WTC11 (cell line): ENCODE measurements at regions not wholly inside any gene's neighbourhood (a gene's known extent, or its start where the extent isn't known, plus 50 kb on each side); places are given as distances from the start of the nearest gene placed in this dataset.
A peak's percentile ranks its signal among the peaks of the same experiment; 100 is the strongest.

Experiments
- CBFB ChIP-seq: sonication (generic); formaldehyde crosslinking; IDR thresholded peaks from 2 replicates; pipeline ENCODE4 v1.8.1; 2022; ENCODE audit warnings: mild to moderate bottlenecking, low read depth, missing genetic modification reagents
- CDX4 ChIP-seq: fragments of 250-450 bp; sonication (Bioruptor Pico); IDR thresholded peaks from 2 replicates; pipeline ENCODE4 v1.9.0; 2021; ENCODE audit warnings: moderate library complexity, mild to moderate bottlenecking, inconsistent platforms, borderline replicate concordance
- E2F5 ChIP-seq: sonication (generic); formaldehyde crosslinking; IDR thresholded peaks from 2 replicates; pipeline ENCODE4 v1.8.1; 2022; ENCODE audit warnings: mild to moderate bottlenecking, moderate library complexity, missing genetic modification reagents
- ERG ChIP-seq: fragments of 250-450 bp; sonication (Bioruptor Pico); IDR thresholded peaks from 2 replicates; pipeline ENCODE4 v1.8.0; 2021; ENCODE audit warnings: mild to moderate bottlenecking
- ESRRA ChIP-seq: sonication (generic); formaldehyde crosslinking; IDR thresholded peaks from 2 replicates; pipeline ENCODE4 v1.8.1; 2022; ENCODE audit warnings: mild to moderate bottlenecking, missing genetic modification reagents, borderline replicate concordance
- FOXP4 ChIP-seq: sonication (generic); formaldehyde crosslinking; IDR thresholded peaks from 2 replicates; pipeline ENCODE4 v1.8.0; 2022; ENCODE audit warnings: mild to moderate bottlenecking, missing genetic modification reagents
- GTF2I ChIP-seq: fragments of 250-450 bp; sonication (Bioruptor Pico); conservative IDR thresholded peaks from 2 replicates; pipeline ENCODE4 v1.4.0; 2021; ENCODE audit warnings: mild to moderate bottlenecking
- MLX ChIP-seq: sonication (generic); formaldehyde crosslinking; IDR thresholded peaks from 2 replicates; pipeline ENCODE4 v1.8.1; 2023; ENCODE audit warnings: mild to moderate bottlenecking, missing genetic modification reagents, moderate library complexity
- MXD4 ChIP-seq: fragments of 250-450 bp; sonication (Bioruptor Pico); IDR thresholded peaks from 2 replicates; pipeline ENCODE4 v1.8.0; 2021; ENCODE audit warnings: mild to moderate bottlenecking, moderate library complexity, borderline replicate concordance
- NR1H2 ChIP-seq: sonication (generic); formaldehyde crosslinking; IDR thresholded peaks from 2 replicates; pipeline ENCODE4 v1.9.0; 2021; ENCODE audit warnings: mild to moderate bottlenecking, moderate library complexity, missing genetic modification reagents
- NR3C1 ChIP-seq: sonication (generic); formaldehyde crosslinking; conservative IDR thresholded peaks from 2 replicates; pipeline ENCODE4 v1.8.1; 2023; ENCODE audit warnings: low read depth, mild to moderate bottlenecking, missing genetic modification reagents
- OVOL2 ChIP-seq: fragments of 250-450 bp; sonication (Bioruptor Pico); IDR thresholded peaks from 2 replicates; pipeline ENCODE4 v1.9.0; 2021; ENCODE audit warnings: mild to moderate bottlenecking, borderline replicate concordance
- RELA ChIP-seq: sonication (generic); formaldehyde crosslinking; IDR thresholded peaks from 2 replicates; pipeline ENCODE4 v1.8.1; 2022; ENCODE audit warnings: missing genetic modification reagents, mild to moderate bottlenecking, borderline replicate concordance
- SMAD4 ChIP-seq: sonication (generic); formaldehyde crosslinking; IDR thresholded peaks from 2 replicates; pipeline ENCODE4 v1.8.0; 2022; ENCODE audit warnings: mild to moderate bottlenecking, missing genetic modification reagents
- ZNF232 ChIP-seq: sonication (generic); formaldehyde crosslinking; IDR thresholded peaks from 2 replicates; pipeline ENCODE4 v1.8.0; 2022; ENCODE audit warnings: mild to moderate bottlenecking, missing genetic modification reagents
- ZNF281 ChIP-seq: sonication (generic); formaldehyde crosslinking; IDR thresholded peaks from 2 replicates; pipeline ENCODE4 v1.8.0; 2023; ENCODE audit warnings: mild to moderate bottlenecking, missing genetic modification reagents
- ZSCAN18 ChIP-seq: fragments of 250-450 bp; sonication (Bioruptor Pico); IDR thresholded peaks from 2 replicates; pipeline ENCODE4 v2.1.2; 2022; ENCODE audit warnings: mild to moderate bottlenecking, moderate library complexity
- TF ChIP-seq, protein P1 (sequence below): sonication (generic); formaldehyde crosslinking; IDR thresholded peaks from 2 replicates; pipeline ENCODE4 v1.8.0; 2022; ENCODE audit warnings: mild to moderate bottlenecking, missing genetic modification reagents
- TF ChIP-seq, protein P2 (sequence below): sonication (generic); formaldehyde crosslinking; conservative IDR thresholded peaks from 2 replicates; pipeline ENCODE4 v1.8.1; 2023; ENCODE audit warnings: mild to moderate bottlenecking, low read depth, missing genetic modification reagents, moderate library complexity
- TF ChIP-seq, protein P3 (sequence below): fragments of 250-450 bp; sonication (Bioruptor Pico); IDR thresholded peaks from 2 replicates; pipeline ENCODE4 v1.9.0; 2021; ENCODE audit warnings: mild to moderate bottlenecking
- TF ChIP-seq, protein P4 (sequence below): sonication (generic); formaldehyde crosslinking; IDR thresholded peaks from 2 replicates; pipeline ENCODE4 v1.8.1; 2023; ENCODE audit warnings: mild to moderate bottlenecking, missing genetic modification reagents

GRCh38 chr2:209307161-209308001 is 116.5 kb upstream of the MAP2 start (continued):
- TF ChIP-seq, protein P1, sequence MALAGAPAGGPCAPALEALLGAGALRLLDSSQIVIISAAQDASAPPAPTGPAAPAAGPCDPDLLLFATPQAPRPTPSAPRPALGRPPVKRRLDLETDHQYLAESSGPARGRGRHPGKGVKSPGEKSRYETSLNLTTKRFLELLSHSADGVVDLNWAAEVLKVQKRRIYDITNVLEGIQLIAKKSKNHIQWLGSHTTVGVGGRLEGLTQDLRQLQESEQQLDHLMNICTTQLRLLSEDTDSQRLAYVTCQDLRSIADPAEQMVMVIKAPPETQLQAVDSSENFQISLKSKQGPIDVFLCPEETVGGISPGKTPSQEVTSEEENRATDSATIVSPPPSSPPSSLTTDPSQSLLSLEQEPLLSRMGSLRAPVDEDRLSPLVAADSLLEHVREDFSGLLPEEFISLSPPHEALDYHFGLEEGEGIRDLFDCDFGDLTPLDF (CRISPR knock-in tag) = peak; percentile 20; the same call in 1 of the 2 replicates
- TF ChIP-seq CBFB = peak; percentile 30; the same call in 1 of the 2 replicates
- TF ChIP-seq E2F5 (CRISPR knock-in tag) = no peak
- TF ChIP-seq ZSCAN18 (CRISPR knock-in tag) = peak; percentile 57; the same call in 1 of the 2 replicates
- TF ChIP-seq CDX4 (CRISPR knock-in tag) = no peak
- TF ChIP-seq FOXP4 (CRISPR knock-in tag) = peak; percentile 48; the same call in 1 of the 2 replicates
- no peak for TF ChIP-seq GTF2I (CRISPR knock-in tag)
- peak; percentile 51; the same call in 1 of the 2 replicates for TF ChIP-seq ZNF281 (CRISPR knock-in tag)
- TF ChIP-seq ERG (CRISPR knock-in tag) = peak; percentile 70
- TF ChIP-seq, protein P2, sequence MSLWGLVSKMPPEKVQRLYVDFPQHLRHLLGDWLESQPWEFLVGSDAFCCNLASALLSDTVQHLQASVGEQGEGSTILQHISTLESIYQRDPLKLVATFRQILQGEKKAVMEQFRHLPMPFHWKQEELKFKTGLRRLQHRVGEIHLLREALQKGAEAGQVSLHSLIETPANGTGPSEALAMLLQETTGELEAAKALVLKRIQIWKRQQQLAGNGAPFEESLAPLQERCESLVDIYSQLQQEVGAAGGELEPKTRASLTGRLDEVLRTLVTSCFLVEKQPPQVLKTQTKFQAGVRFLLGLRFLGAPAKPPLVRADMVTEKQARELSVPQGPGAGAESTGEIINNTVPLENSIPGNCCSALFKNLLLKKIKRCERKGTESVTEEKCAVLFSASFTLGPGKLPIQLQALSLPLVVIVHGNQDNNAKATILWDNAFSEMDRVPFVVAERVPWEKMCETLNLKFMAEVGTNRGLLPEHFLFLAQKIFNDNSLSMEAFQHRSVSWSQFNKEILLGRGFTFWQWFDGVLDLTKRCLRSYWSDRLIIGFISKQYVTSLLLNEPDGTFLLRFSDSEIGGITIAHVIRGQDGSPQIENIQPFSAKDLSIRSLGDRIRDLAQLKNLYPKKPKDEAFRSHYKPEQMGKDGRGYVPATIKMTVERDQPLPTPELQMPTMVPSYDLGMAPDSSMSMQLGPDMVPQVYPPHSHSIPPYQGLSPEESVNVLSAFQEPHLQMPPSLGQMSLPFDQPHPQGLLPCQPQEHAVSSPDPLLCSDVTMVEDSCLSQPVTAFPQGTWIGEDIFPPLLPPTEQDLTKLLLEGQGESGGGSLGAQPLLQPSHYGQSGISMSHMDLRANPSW (CRISPR knock-in tag) = no peak
- TF ChIP-seq ESRRA (CRISPR knock-in tag) = peak; percentile 76; the same call in 1 of the 2 replicates
- peak; percentile 18; the same call in 1 of the 2 replicates for TF ChIP-seq MLX (CRISPR knock-in tag)
- TF ChIP-seq, protein P3, sequence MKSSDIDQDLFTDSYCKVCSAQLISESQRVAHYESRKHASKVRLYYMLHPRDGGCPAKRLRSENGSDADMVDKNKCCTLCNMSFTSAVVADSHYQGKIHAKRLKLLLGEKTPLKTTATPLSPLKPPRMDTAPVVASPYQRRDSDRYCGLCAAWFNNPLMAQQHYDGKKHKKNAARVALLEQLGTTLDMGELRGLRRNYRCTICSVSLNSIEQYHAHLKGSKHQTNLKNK = no peak; the same call in 1 of the 2 replicates
- TF ChIP-seq ZNF232 = peak; percentile 86
- no peak for TF ChIP-seq MXD4 (CRISPR knock-in tag)
- no peak for TF ChIP-seq SMAD4 (CRISPR knock-in tag)
- TF ChIP-seq OVOL2 (CRISPR knock-in tag) = no peak
- TF ChIP-seq, protein P4, sequence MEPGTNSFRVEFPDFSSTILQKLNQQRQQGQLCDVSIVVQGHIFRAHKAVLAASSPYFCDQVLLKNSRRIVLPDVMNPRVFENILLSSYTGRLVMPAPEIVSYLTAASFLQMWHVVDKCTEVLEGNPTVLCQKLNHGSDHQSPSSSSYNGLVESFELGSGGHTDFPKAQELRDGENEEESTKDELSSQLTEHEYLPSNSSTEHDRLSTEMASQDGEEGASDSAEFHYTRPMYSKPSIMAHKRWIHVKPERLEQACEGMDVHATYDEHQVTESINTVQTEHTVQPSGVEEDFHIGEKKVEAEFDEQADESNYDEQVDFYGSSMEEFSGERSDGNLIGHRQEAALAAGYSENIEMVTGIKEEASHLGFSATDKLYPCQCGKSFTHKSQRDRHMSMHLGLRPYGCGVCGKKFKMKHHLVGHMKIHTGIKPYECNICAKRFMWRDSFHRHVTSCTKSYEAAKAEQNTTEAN = no peak; the same call in 1 of the 2 replicates
- TF ChIP-seq NR3C1 (CRISPR knock-in tag) = 0 out of 2 replicates have a peak, but pooled peaks have one; percentile 33
- no peak for TF ChIP-seq RELA (CRISPR knock-in tag)
- no peak for TF ChIP-seq NR1H2 (CRISPR knock-in tag)
